H1 (cell line): ENCODE measurements at regions not wholly inside any gene's neighbourhood (a gene's known extent, or its start where the extent isn't known, plus 50 kb on each side); places are given as distances from the start of the nearest gene placed in this dataset.

Experiments
- CTCF ChIA-PET: fragments of 300-600 bp; sonication (Branson Sonifier 250); formaldehyde crosslinking; loops from one replicate; lab custom pipeline; 2021; ENCODE audit not compliant: partially characterized antibody; lab: Charles Lee
- POLR2A ChIA-PET: fragments of 300-600 bp; sonication (Branson Sonifier 250); formaldehyde crosslinking; loops from one replicate; lab custom pipeline; 2021; ENCODE audit warnings: inconsistent platforms; ENCODE audit not compliant: partially characterized antibody; lab: Charles Lee
- DNase-seq, 2 experiments: peaks; one replicate each; pipeline versions ENCODE4 v3.0.0 to v3.0.0-alpha.2; 2010 to 2022; ENCODE audit warnings: low spot score in 2 of 2, low read depth in 1 of 2, mixed read lengths in 1 of 2
- FAIRE-seq: peaks from 2 replicates; lab custom pipeline; 2011; peaks lifted over from hg19 to GRCh38; lab: Jason Lieb, UNC
- H2AFZ ChIP-seq: 2 replicates; pipeline ENCODE4 v1.8.1; 2012; ENCODE audit warnings: low read length, inconsistent platforms
- H2AK5ac ChIP-seq: 2 replicates; pipeline ENCODE4 v1.6.1; 2013; ENCODE audit warnings: low read depth, low read length
- H2BK120ac ChIP-seq: replicated peaks from 2 replicates; pipeline ENCODE3; 2013; ENCODE audit warnings: low read depth, low read length, inconsistent platforms
- H2BK12ac ChIP-seq: 2 replicates; pipeline ENCODE4 v1.6.1; 2013; ENCODE audit warnings: low read depth, low read length
- H2BK15ac ChIP-seq: 2 replicates; pipeline ENCODE4 v1.6.1; 2013; ENCODE audit warnings: low read length
- H2BK20ac ChIP-seq: 2 replicates; pipeline ENCODE4 v1.6.1; 2013; ENCODE audit warnings: low read length
- H2BK5ac ChIP-seq: 2 replicates; pipeline ENCODE4 v1.6.1; 2013; ENCODE audit warnings: low read depth, low read length
- H3K14ac ChIP-seq: 2 replicates; pipeline ENCODE4 v1.6.1; 2013; ENCODE audit warnings: inconsistent platforms; ENCODE audit not compliant: insufficient read length
- H3K18ac ChIP-seq: 2 replicates; pipeline ENCODE4 v1.6.1; 2013; ENCODE audit warnings: low read length; ENCODE audit errors: extremely low read depth
- H3K23ac ChIP-seq: 2 replicates; pipeline ENCODE4 v1.6.1; 2013; ENCODE audit warnings: inconsistent platforms; ENCODE audit not compliant: insufficient read length
- H3K23me2 ChIP-seq: 2 replicates; pipeline ENCODE4 v1.6.1; 2013; ENCODE audit warnings: low read depth, low read length
- H3K27ac ChIP-seq: 2 replicates; pipeline ENCODE4 v1.6.1; 2011; ENCODE audit warnings: low read depth, low read length, inconsistent platforms
- H3K27me3 ChIP-seq, 4 experiments: replicated peaks in 1 of 4; 1 replicate in 1 of 4; 2 replicates in 3 of 4; pipeline versions ENCODE4 v1.6.1 to v1.8.1; 2011 to 2013; ENCODE audit warnings: low read length in 3 of 4, mild to moderate bottlenecking in 3 of 4, inconsistent platforms in 2 of 4, mixed read lengths in 2 of 4, moderate library complexity in 1 of 4; ENCODE audit not compliant: control insufficient read depth in 3 of 4, insufficient read depth in 3 of 4; ENCODE audit errors: extremely low read depth in 1 of 4
- H3K36me3 ChIP-seq, 4 experiments: 2 replicates each; pipeline versions ENCODE4 v1.6.1 to v1.8.1; 2011 to 2013; ENCODE audit warnings: mild to moderate bottlenecking in 4 of 4, low read length in 3 of 4, moderate library complexity in 2 of 4, control low read depth in 1 of 4, inconsistent platforms in 1 of 4; ENCODE audit not compliant: insufficient read depth in 4 of 4, control insufficient read depth in 2 of 4
- H3K4ac ChIP-seq: replicated peaks from 2 replicates; pipeline ENCODE3; 2013; ENCODE audit warnings: low read length, low read depth, mixed read lengths, inconsistent platforms; ENCODE audit not compliant: insufficient read length
- H3K4me1 ChIP-seq, 4 experiments: replicated peaks in 1 of 4; 1 replicate in 1 of 4; 2 replicates in 3 of 4; pipeline versions ENCODE4 v1.6.1 to v1.8.1; 2011 to 2013; ENCODE audit warnings: low read length in 3 of 4, inconsistent platforms in 2 of 4, mixed read lengths in 1 of 4; ENCODE audit not compliant: insufficient read depth in 4 of 4, control insufficient read depth in 3 of 4
- H3K4me2 ChIP-seq, 2 experiments: 2 replicates each; pipeline versions ENCODE4 v1.6.1 to v1.8.1; 2011 to 2013; ENCODE audit warnings: low read depth in 2 of 2, low read length in 2 of 2, control low read depth in 1 of 2, inconsistent platforms in 1 of 2, mild to moderate bottlenecking in 1 of 2; ENCODE audit not compliant: insufficient read depth in 1 of 2
- H3K4me3 ChIP-seq, 4 experiments: fragments of 200-600, 300-600 bp in 1 of 4; sonication (generic), shearing (Covaris generic), sonication (Bioruptor Twin) in 1 of 4; 2 replicates each; pipeline versions ENCODE4 v1.5.1 to v1.8.1; 2011 to 2016; ENCODE audit warnings: low read length in 4 of 4, low read depth in 3 of 4, control low read depth in 2 of 4, inconsistent platforms in 2 of 4, mild to moderate bottlenecking in 2 of 4, mixed read lengths in 1 of 4, moderate library complexity in 1 of 4; ENCODE audit not compliant: insufficient read depth in 2 of 4; ENCODE audit errors: extremely low read depth in 1 of 4
- H3K56ac ChIP-seq: replicated peaks from 2 replicates; pipeline ENCODE3; 2013; ENCODE audit warnings: low read depth, mild to moderate bottlenecking, mixed read lengths, low read length, inconsistent platforms; ENCODE audit not compliant: insufficient read length
- H3K79me1 ChIP-seq: 2 replicates; pipeline ENCODE4 v1.6.1; 2013; ENCODE audit warnings: low read depth, low read length, control low read depth
- H3K79me2 ChIP-seq, 2 experiments: 2 replicates each; pipeline versions ENCODE4 v1.6.1 to v1.8.1; 2012 to 2013; ENCODE audit warnings: low read length in 2 of 2, mild to moderate bottlenecking in 2 of 2, inconsistent platforms in 1 of 2; ENCODE audit not compliant: insufficient read depth in 2 of 2, control insufficient read depth in 1 of 2
- H3K9ac ChIP-seq, 4 experiments: replicated peaks in 1 of 4; 1 replicate in 1 of 4; 2 replicates in 3 of 4; pipeline versions ENCODE4 v1.6.1 to v1.8.1; 2011 to 2013; ENCODE audit warnings: low read depth in 3 of 4, low read length in 3 of 4, control low read depth in 2 of 4, mild to moderate bottlenecking in 2 of 4, moderate library complexity in 2 of 4, inconsistent platforms in 1 of 4; ENCODE audit errors: extremely low read depth in 1 of 4
- H3K9me3 ChIP-seq, 2 experiments: 2 replicates each; pipeline versions ENCODE4 v1.6.1 to v1.8.1; 2012 to 2013; ENCODE audit warnings: mild to moderate bottlenecking in 2 of 2, moderate library complexity in 2 of 2, control low read depth in 1 of 2, inconsistent platforms in 1 of 2, low read depth in 1 of 2, low read length in 1 of 2, mixed read lengths in 1 of 2; ENCODE audit not compliant: insufficient read depth in 2 of 2
- H4K20me1 ChIP-seq, 2 experiments: replicated peaks in 1 of 2; 2 replicates each; pipeline versions ENCODE3 to v1.8.1; 2011 to 2013; ENCODE audit warnings: inconsistent platforms in 2 of 2, low read length in 2 of 2, mild to moderate bottlenecking in 1 of 2; ENCODE audit not compliant: insufficient read depth in 2 of 2, control insufficient read depth in 1 of 2
- H4K5ac ChIP-seq: 2 replicates; pipeline ENCODE4 v1.6.1; 2013; ENCODE audit warnings: low read length, low read depth, mixed read lengths, inconsistent platforms; ENCODE audit not compliant: insufficient read length
- H4K8ac ChIP-seq: 2 replicates; pipeline ENCODE4 v1.8.0; 2013; ENCODE audit warnings: mild to moderate bottlenecking, moderate library complexity, low read length, inconsistent platforms; ENCODE audit not compliant: insufficient read depth; ENCODE audit errors: extremely low read depth
- H4K91ac ChIP-seq: replicated peaks from 2 replicates; pipeline ENCODE3; 2013; ENCODE audit warnings: low read length, mixed read lengths, inconsistent platforms; ENCODE audit not compliant: insufficient read length
- ATF2 ChIP-seq: IDR thresholded peaks from 2 replicates; pipeline ENCODE4 v1.6.1; 2012; ENCODE audit warnings: low read length, inconsistent platforms
- BACH1 ChIP-seq: IDR thresholded peaks from 2 replicates; pipeline ENCODE4 v1.6.1; 2012; ENCODE audit warnings: low read length, improper control_type of control experiment
- BCL11A ChIP-seq, 2 experiments: IDR thresholded peaks; one replicate each; pipeline ENCODE4 v1.6.1; 2011; ENCODE audit warnings: low read depth in 2 of 2, low read length in 2 of 2, mild to moderate bottlenecking in 2 of 2
- CBX8 ChIP-seq: fragments of 300-800, 300-1000 bp; sonication (generic); IDR thresholded peaks from 2 replicates; pipeline ENCODE4 v1.7.1; 2016; ENCODE audit warnings: low read depth, low read length, borderline replicate concordance
- CTBP2 ChIP-seq: IDR thresholded peaks from 2 replicates; pipeline ENCODE4 v1.7.0; 2011; ENCODE audit warnings: borderline replicate concordance, mild to moderate bottlenecking, moderate library complexity, mixed read lengths, low read length; ENCODE audit not compliant: insufficient read depth, insufficient read length
- GABPA ChIP-seq: IDR thresholded peaks from 2 replicates; pipeline ENCODE4 v1.6.1; 2011; ENCODE audit warnings: mild to moderate bottlenecking, low read length, moderate library complexity, borderline replicate concordance; ENCODE audit not compliant: insufficient read depth
- HDAC2 ChIP-seq, 2 experiments: fragments of 300-600 bp in 1 of 2; sonication (generic) in 1 of 2; IDR thresholded peaks; 2 replicates each; pipeline ENCODE4 v1.6.1; 2011 to 2012; ENCODE audit warnings: low read depth in 2 of 2, low read length in 2 of 2, mild to moderate bottlenecking in 2 of 2, moderate library complexity in 2 of 2, borderline replicate concordance in 1 of 2, inconsistent platforms in 1 of 2
- KDM4A ChIP-seq: IDR thresholded peaks from one replicate; pipeline ENCODE4 v1.7.1; 2012; ENCODE audit warnings: low read depth, mild to moderate bottlenecking, moderate library complexity, low read length, inconsistent platforms; ENCODE audit not compliant: severe bottlenecking
- SP4 ChIP-seq: IDR thresholded peaks from 2 replicates; pipeline ENCODE4 v1.6.1; 2012; ENCODE audit warnings: low read length, inconsistent platforms
- SRF ChIP-seq: IDR thresholded peaks from 2 replicates; pipeline ENCODE4 v1.6.1; 2011; ENCODE audit warnings: mild to moderate bottlenecking, low read depth, low read length, moderate library complexity

- H4K91ac ChIP-seq: no peak overlapping the region
- POLR2A ChIA-PET: no interaction called here
- no peaks in the 10 kb centered on the region for H3K36me3 ChIP-seq
- no peaks in the 10 kb centered on the region; a peak in 2 of 7 replicates for H3K27me3 ChIP-seq
- no peaks in the 10 kb centered on the region for H3K4me1 ChIP-seq
- H3K23me2 ChIP-seq: no peaks in the 10 kb centered on the region
- no peak overlapping the region for H4K5ac ChIP-seq
- H2BK5ac ChIP-seq: no peak overlapping the region
- H3K9me3 ChIP-seq: no peaks in the 10 kb centered on the region
- no peak overlapping the region for H2BK20ac ChIP-seq
- H3K23ac ChIP-seq: no peak overlapping the region
- no peak overlapping the region for H4K8ac ChIP-seq
- H2AFZ ChIP-seq: no peak overlapping the region
- no peak overlapping the region for H3K4me3 ChIP-seq
- H3K14ac ChIP-seq: no peak overlapping the region
- TF ChIP-seq CBX8 (no peak), SP4 (no peak), BCL11A (IDR thresholded peaks at IDR 0.05; ENCODE audit: low read depth in 2 of 2, low read length in 2 of 2) (no peak), HDAC2 (IDR thresholded peaks at IDR 0.05; ENCODE audit: borderline replicate concordance in 1 of 2, low read depth in 2 of 2, low read length in 2 of 2) (no peak), GABPA (no peak), KDM4A (no peak), BACH1 (no peak), ATF2 (no peak), SRF (no peak), CTBP2 (no peak)
- TF ChIP-seq, all 59 proteins: peak for 0
- H3K79me2 ChIP-seq: no peaks in the 10 kb centered on the region
- no peak overlapping the region for H3K9ac ChIP-seq
- H3K4ac ChIP-seq: no peak overlapping the region
- no peak overlapping the region for H3K18ac ChIP-seq
- CTCF ChIA-PET: no interaction called here
- DNase-seq: no peak
- no peak for FAIRE-seq
- H2BK15ac ChIP-seq: no peak overlapping the region
- H3K4me2 ChIP-seq: no peak overlapping the region
- H3K27ac ChIP-seq: no peak overlapping the region
- no peak overlapping the region for H2AK5ac ChIP-seq
- no peak overlapping the region for H2BK120ac ChIP-seq
- H3K56ac ChIP-seq: no peak overlapping the region
- H2BK12ac ChIP-seq: no peak overlapping the region
- H3K79me1 ChIP-seq: no peaks in the 10 kb centered on the region
- H4K20me1 ChIP-seq: no peaks in the 10 kb centered on the region
Observed at GRCh38 chr18:45557779-45558178, 57.5 kb upstream of the SLC14A2 start.
